ENCODE measurements at regions not wholly inside any gene's neighbourhood (a gene's known extent, or its start where the extent isn't known, plus 50 kb on each side); places are given as distances from the start of the nearest gene placed in this dataset.

- no peak for DNase-seq
Observed at GRCh38 chr2:146931109-146931508, 913.7 kb upstream of the ACVR2A start.

GRCh38 chr2:146927080-146927711 lies 917.6 kb upstream of the ACVR2A start:
- DNase-seq = no peak

DNA sequence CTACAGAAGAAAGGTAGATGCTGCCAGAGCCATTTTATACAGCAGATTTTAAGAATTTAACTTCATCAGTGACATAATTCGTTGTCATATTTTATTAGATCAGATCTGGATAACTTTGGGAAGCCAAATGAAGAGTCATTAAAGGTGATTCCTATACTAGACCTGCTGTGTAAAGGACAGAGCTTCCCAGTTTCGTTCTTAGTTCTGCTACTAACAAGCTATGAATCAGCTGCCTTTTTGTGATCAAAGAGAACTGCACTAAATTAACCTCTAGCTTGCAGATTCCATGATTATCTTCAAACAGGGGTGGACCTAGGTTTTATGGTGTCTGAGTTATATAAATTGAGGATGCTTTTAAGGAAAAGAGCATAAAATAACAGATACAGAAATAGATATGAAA lies 926.5 kb upstream of the ACVR2A start:
- no peak for DNase-seq

GRCh38 chr2:146917431-146918042 lies 927.3 kb upstream of the ACVR2A start:
- no peak for DNase-seq

- no peak for DNase-seq
Observed at GRCh38 chr2:146916914-146917313, 927.9 kb upstream of the ACVR2A start.

DNA sequence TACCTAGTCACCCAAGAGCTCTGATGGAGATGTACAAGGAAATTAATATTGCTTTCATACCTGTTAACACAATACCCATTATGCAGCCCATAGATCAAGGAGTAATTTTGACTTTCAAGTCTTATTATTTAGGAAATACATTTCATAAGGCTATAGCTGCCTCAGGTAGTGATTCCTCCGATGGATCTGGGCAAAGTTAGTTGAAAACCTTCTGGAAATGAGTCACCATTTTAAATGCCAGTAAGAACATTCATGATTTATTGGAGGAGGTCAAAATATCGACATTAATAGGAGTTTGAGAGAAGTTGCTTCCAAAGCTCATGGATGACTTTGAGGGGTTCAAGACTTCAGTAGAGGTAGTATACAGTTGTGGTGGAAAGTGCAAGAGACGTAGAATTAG lies 931.4 kb upstream of the ACVR2A start:
- no peak for DNase-seq

DNA sequence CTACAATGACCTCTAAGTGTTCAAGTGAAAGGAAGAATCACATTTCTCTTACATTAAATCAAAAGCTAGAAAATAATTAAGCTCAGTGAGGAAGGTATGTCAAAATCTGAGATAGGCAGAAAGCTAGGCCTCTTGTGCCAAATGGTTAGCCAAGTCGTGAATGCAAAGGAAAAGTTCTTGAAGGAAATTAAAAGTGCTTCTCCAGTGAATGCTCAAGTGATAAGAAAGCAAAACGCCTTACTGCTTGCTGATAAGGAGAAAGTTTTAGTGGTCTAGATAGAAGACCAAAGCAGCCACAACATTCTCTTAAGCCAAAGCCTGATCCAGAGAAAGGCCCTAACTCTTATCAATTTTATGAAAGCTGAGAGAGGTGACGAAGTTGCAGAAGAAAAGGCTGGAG lies 932.3 kb upstream of the ACVR2A start:
- no peak for DNase-seq

DNA sequence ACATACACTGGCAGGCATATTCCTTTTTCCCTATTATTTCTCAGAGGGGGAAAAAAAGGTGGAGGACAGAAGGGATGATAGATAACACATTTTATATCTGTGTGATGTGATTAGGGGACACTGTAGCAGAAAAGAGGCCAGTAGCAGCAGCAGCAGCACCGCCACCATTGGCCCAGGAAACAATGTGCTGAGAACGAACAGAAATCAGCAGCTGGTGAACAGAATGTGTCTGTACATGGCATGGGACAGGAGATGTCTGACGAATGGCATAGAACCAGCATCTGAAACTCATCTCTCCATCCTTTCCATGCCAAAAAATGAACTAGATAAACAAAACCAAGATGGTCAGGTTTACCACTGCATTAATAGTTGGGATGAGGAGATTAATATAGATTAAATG lies 936.1 kb upstream of the ACVR2A start:
- DNase-seq = no peak

DNA sequence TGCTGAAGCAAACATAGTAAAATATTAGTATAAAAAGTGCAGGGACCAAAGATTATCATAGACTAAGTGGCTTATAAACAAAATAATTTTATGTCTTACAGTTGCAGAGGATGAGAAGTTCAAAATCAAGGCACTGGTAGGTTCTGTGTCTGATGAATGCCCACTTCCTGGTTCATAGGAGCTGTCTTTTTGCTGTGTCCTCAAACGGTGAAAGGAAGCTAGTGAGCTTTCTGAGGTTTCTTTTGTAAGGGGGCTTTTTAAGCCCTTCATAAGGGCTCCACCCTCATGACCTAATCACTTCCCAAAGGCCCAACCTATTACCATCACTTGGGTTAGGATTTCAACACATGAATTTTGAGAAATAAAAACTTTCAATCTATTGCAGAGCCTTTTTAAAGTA lies 946.7 kb upstream of the ACVR2A start:
- no peak for DNase-seq

DNA sequence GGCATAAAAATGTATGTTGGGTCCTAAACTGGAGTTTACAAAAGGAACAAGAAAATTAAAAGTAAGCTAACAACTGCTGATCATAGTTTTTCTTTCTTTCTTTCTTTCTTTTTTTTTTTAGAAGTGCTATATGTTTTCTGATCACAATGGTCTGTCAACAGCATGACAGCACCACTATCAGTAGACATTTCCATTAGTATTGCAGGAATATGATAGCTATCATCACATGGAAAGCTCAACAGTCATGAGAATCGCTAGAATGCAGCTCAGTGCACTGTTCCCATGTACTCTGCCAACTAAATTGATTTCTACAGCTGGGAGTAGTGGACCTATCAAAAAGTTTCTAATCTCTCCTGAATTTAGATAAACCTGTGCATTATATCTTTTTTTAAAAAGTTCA lies 950.3 kb upstream of the ACVR2A start:
- no peak for DNase-seq

DNA sequence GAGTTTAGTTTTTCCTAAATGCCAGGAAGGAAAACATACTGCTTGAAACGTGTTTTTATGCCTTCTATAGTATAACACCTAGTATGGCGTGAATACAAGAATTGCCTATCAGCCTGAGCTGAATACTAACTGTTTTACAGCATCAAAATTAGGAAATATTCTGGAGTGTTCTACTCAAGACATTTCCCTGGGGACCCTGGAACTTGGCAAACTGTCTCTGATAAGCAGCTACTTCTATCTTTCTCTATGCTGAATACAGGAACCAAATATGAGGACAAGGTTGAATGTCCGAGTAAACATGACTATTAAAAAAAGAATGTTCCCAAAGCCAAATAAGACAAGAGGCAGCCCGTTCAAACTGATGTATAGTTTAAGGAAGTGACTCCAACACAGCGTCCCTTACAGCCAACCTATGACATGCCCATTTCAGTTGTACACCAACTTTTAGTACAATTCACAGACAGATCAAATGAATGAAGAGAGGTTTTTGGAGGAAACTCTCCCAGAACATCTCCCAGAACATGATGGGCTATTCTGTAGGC lies 951.3 kb upstream of the ACVR2A start:
- DNase-seq = no peak

GRCh38 chr2:146890491-146890890 lies 954.3 kb upstream of the ACVR2A start:
- DNase-seq = no peak

- DNase-seq = no peak
Observed at GRCh38 chr2:146879882-146880281, 964.9 kb upstream of the ACVR2A start.

DNA sequence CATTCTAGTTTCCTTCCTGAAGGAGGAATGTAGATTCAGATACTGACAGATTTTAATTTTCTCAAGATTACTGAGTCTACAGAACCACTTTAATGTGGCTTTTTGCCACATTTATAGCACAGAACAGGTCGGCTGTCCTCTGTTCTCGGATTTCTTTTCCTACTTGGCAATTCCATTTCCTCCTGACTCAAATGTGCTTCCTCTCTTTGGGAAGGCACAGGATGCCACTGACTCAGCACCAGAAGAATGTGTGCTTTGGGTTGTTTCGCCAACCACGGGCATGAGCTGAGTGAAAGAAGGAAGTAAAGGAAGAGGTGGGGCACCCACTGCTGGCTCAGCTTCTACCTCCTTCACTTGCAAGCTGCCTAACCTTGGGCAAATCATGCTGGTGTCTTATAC lies 970.6 kb upstream of the ACVR2A start:
- no peak for DNase-seq

DNA sequence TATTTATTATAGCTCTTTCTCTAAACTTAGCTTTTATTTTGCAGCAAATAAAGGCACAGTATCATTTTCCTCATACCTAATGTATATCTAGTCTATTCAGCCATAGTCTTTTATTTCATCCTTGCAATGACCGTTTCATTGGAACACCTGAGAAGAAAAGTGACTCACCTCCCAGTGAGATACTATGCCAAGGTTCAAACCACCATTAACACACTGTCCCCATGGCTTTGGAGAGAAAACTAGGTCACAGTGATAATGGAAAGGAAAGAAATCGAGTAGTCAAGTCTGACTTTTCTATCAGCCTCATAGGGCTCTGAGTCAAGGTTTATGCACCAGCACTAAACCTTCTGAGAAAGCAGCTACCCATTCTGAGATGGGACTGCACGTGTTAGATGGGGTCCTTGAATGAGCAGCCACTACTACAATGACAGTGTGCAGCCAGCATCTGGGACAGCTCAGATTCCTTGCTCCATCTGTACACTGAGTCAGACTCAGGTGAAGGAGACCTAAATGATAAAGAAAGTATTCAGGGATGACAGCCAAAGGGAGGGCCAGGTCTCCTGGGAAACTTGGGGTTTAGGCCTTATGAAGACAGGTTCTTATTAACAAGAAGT lies 971.1 kb upstream of the ACVR2A start:
- DNase-seq = no peak

DNA sequence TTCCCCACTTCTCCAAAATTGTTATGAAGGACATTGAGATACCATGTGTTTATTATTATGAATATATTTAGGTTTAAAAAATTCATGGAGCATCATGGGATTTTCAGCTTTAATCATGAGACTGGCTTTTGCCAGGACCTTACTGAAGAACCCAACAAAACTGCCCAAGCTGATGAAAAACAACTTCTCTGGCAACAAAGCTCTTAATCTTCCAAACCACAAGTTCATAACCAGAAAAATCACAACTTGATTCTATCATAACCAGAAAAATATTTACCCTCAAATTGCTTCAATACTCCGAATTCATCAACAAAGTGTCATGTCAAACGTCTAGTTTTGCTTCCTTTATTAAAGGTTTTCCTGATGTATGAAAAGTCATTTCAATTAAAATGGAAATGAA lies 971.8 kb upstream of the ACVR2A start:
- no peak for DNase-seq

GRCh38 chr2:146870691-146871090 lies 974.1 kb upstream of the ACVR2A start:
- DNase-seq = no peak

DNA sequence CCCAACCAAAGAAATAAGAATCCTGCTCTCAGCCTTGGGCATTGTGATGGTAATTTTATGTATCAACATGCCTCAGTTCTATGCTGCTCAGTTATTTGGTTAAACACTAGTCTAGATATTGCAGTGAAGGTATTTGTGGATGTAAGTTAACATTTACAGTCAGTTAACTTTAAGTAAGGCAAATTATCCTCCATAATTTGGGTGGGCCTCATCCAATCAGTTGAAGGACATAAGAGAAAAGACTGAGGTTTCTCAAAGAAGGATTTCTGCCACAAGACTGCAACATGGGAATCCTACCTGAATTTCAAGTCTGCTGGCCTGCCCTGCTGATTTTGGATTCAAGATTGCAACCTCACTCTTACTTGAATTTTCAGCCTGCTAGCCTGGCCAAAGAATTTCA lies 975.5 kb upstream of the ACVR2A start:
- no peak for DNase-seq

DNA sequence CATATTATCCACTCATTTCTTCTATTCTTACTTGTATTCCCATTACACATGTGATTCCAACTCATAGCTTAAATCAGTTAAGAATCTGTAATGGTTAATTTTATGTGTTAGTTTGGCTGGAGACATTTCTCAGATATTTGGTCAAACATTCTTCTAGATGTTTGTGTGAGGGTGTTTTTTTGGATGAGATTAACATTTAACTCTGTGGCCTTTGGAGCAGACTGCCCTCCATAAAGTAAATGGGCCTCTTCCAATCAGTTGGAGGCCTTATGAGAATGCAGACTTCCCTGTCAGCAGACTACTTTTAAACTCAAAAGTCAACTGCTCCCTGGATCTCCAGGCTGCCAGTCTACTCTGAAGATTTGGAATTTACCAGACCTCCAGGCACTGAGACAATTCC lies 976.8 kb upstream of the ACVR2A start:
- no peak for DNase-seq

GRCh38 chr2:146867477-146867986 lies 977.3 kb upstream of the ACVR2A start:
- no peak for DNase-seq

GRCh38 chr2:146853741-146854444 lies 990.9 kb upstream of the ACVR2A start:
- DNase-seq = no peak

GRCh38 chr2:146852661-146853060 lies 992.2 kb upstream of the ACVR2A start:
- DNase-seq = no peak

DNA sequence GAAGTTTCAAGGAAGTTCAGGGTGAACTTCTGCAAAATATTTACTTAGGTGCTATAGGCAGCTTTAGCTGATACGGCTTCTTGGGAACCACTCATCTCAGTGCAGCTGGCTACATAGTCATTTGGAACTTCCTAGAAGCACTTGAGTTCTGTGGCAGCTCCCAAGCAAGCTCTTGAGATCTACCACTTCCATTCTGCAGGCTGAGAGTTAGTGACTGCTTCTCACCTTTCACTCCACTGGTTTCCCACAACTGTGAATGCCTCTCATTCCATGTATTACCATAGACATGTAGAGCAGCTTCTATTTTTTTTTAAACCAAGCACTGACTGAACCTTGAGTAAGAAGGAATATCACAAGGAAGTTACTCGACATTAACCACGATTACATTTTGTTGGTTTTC lies 994.1 kb upstream of the ACVR2A start:
- peak; percentile 92 for DNase-seq

- no peak for DNase-seq
Observed at GRCh38 chr2:146847846-146848245, 997.0 kb upstream of the ACVR2A start.

All from DMS79 treated with DMSO at 0.1 percent for 48 hours (cell line).